ENCODE measurements at regions not wholly inside any gene's neighbourhood (a gene's known extent, or its start where the extent isn't known, plus 50 kb on each side); places are given as distances from the start of the nearest gene placed in this dataset.
A peak's percentile ranks its signal among the peaks of the same experiment; 100 is the strongest.
"Not testable (repeated sequence)": the region's sequence is repeated elsewhere in the genome, so short reads cannot be mapped to it uniquely, and the experiment has no call there.

GRCh38 chr10:2529945-2530344 is 537.4 kb upstream of the PFKP start:
- Histone ChIP-seq H3K36me3 (replicated peaks; ENCODE audit: insufficient read depth, low read depth) (no peaks in the 10 kb centered on the region), H3K27ac (no peak overlapping the region), H3K79me2 (no peaks in the 10 kb centered on the region), H3K4me1 (ENCODE audit: insufficient read depth) (no peaks in the 10 kb centered on the region), H3K9me2 (replicated peaks; ENCODE audit: insufficient read depth) (no peaks in the 10 kb centered on the region), H3K4me3 (no peak overlapping the region), H3K4me2 (no peak overlapping the region), H2AFZ (no peak overlapping the region), H4K20me1 (ENCODE audit: insufficient read depth, poor library complexity, severe bottlenecking) (no peaks in the 10 kb centered on the region), H3K27me3 (no peaks in the 10 kb centered on the region), H3K9me3 (ENCODE audit: low read depth) (no peaks in the 10 kb centered on the region)
- no peak for DNase-seq (ENCODE audit: low spot score)
- TF ChIP-seq CTCF (IDR thresholded peaks at IDR 0.05; ENCODE audit: poor library complexity) (no peak), EZH2phosphoT487 (IDR thresholded peaks at IDR 0.05; ENCODE audit: low read depth, severe bottlenecking, unreplicated experiment) (no peak), EZH2 (IDR thresholded peaks at IDR 0.05; ENCODE audit: borderline replicate concordance) (no peak)
- WGBS (ENCODE audit: low lambda C conversion rate, missing lambda C conversion rate): 55% methylated on average over 5 of the region's 5 CpGs

GRCh38 chr10:2525781-2526180 is 541.6 kb upstream of the PFKP start:
- no peaks in the 10 kb centered on the region for H3K27me3 ChIP-seq
- H3K4me1 ChIP-seq (ENCODE audit: insufficient read depth): no peaks in the 10 kb centered on the region
- WGBS (ENCODE audit: low lambda C conversion rate, missing lambda C conversion rate): 92% methylated on average over 10 of the region's 12 CpGs

GRCh38 chr10:2519139-2519538 is 548.2 kb upstream of the PFKP start:
- Histone ChIP-seq H3K27ac (no peak overlapping the region), H4K20me1 (ENCODE audit: insufficient read depth, poor library complexity, severe bottlenecking) (no peaks in the 10 kb centered on the region), H3K9me3 (ENCODE audit: low read depth) (no peaks in the 10 kb centered on the region), H3K4me1 (ENCODE audit: insufficient read depth) (no peaks in the 10 kb centered on the region), H2AFZ (no peak overlapping the region), H3K27me3 (no peaks in the 10 kb centered on the region), H3K4me3 (no peak overlapping the region), H3K4me2 (no peak overlapping the region), H3K79me2 (no peaks in the 10 kb centered on the region), H3K9me2 (replicated peaks; ENCODE audit: insufficient read depth) (no peaks in the 10 kb centered on the region), H3K36me3 (replicated peaks; ENCODE audit: insufficient read depth, low read depth) (no peaks in the 10 kb centered on the region)
- no peak for DNase-seq (ENCODE audit: low spot score)
- 87% methylated on average over 8 of the region's 8 CpGs for WGBS (ENCODE audit: low lambda C conversion rate, missing lambda C conversion rate)
- TF ChIP-seq CTCF (IDR thresholded peaks at IDR 0.05; ENCODE audit: poor library complexity): no peak
- no peak for TF ChIP-seq EZH2phosphoT487 (IDR thresholded peaks at IDR 0.05; ENCODE audit: low read depth, severe bottlenecking, unreplicated experiment)
- no peak for TF ChIP-seq EZH2 (IDR thresholded peaks at IDR 0.05; ENCODE audit: borderline replicate concordance)

More at GRCh38 chr10:2525781-2526180, 541.6 kb upstream of the PFKP start:
- no peaks in the 10 kb centered on the region for H4K20me1 ChIP-seq (ENCODE audit: insufficient read depth, poor library complexity, severe bottlenecking)
- H3K27ac ChIP-seq: no peak overlapping the region
- H3K9me2 ChIP-seq (replicated peaks; ENCODE audit: insufficient read depth): no peaks in the 10 kb centered on the region
- no peaks in the 10 kb centered on the region for H3K9me3 ChIP-seq (ENCODE audit: low read depth)
- no peak overlapping the region for H3K4me3 ChIP-seq
- H3K4me2 ChIP-seq: no peak overlapping the region
- no peaks in the 10 kb centered on the region for H3K36me3 ChIP-seq (replicated peaks; ENCODE audit: insufficient read depth, low read depth)
- no peak for DNase-seq (ENCODE audit: low spot score)
- H3K79me2 ChIP-seq: no peaks in the 10 kb centered on the region
- TF ChIP-seq EZH2phosphoT487 (IDR thresholded peaks at IDR 0.05; ENCODE audit: low read depth, severe bottlenecking, unreplicated experiment): no peak
- TF ChIP-seq EZH2 (IDR thresholded peaks at IDR 0.05; ENCODE audit: borderline replicate concordance): no peak
- TF ChIP-seq CTCF (IDR thresholded peaks at IDR 0.05; ENCODE audit: poor library complexity): no peak
- H2AFZ ChIP-seq: no peak overlapping the region

GRCh38 chr10:2509081-2509531 is 558.2 kb upstream of the PFKP start:
- Histone ChIP-seq H3K9me2 (replicated peaks; ENCODE audit: insufficient read depth) (no peaks in the 10 kb centered on the region), H4K20me1 (ENCODE audit: insufficient read depth, poor library complexity, severe bottlenecking) (no peaks in the 10 kb centered on the region), H2AFZ (no peak overlapping the region), H3K4me2 (no peak overlapping the region), H3K36me3 (replicated peaks; ENCODE audit: insufficient read depth, low read depth) (no peaks in the 10 kb centered on the region), H3K79me2 (no peaks in the 10 kb centered on the region), H3K4me3 (no peak overlapping the region), H3K27ac (no peak overlapping the region), H3K9me3 (ENCODE audit: low read depth) (no peaks in the 10 kb centered on the region), H3K27me3 (no peaks in the 10 kb centered on the region), H3K4me1 (ENCODE audit: insufficient read depth) (no peaks in the 10 kb centered on the region)
- TF ChIP-seq EZH2 (IDR thresholded peaks at IDR 0.05; ENCODE audit: borderline replicate concordance): no peak
- TF ChIP-seq CTCF (IDR thresholded peaks at IDR 0.05; ENCODE audit: poor library complexity): no peak
- TF ChIP-seq EZH2phosphoT487 (IDR thresholded peaks at IDR 0.05; ENCODE audit: low read depth, severe bottlenecking, unreplicated experiment): no peak
- whole genome bisulfite sequencing (ENCODE audit: low lambda C conversion rate, missing lambda C conversion rate): 65% methylated on average over 4 of the region's 4 CpGs
- peak; percentile 18 for DNase-seq (ENCODE audit: low spot score)

- H4K20me1 ChIP-seq (ENCODE audit: insufficient read depth, poor library complexity, severe bottlenecking); H3K4me2 ChIP-seq; H3K27ac ChIP-seq; H3K9me2 ChIP-seq (replicated peaks; ENCODE audit: insufficient read depth); DNase-seq (ENCODE audit: low spot score); H3K79me2 ChIP-seq; H3K36me3 ChIP-seq (replicated peaks; ENCODE audit: insufficient read depth, low read depth); H3K9me3 ChIP-seq (ENCODE audit: low read depth); H3K4me3 ChIP-seq; H2AFZ ChIP-seq; H3K4me1 ChIP-seq (ENCODE audit: insufficient read depth); H3K27me3 ChIP-seq: not testable (repeated sequence)
- 91% methylated on average over 25 of the region's 58 CpGs for WGBS (ENCODE audit: low lambda C conversion rate, missing lambda C conversion rate)
These were observed 565.9 kb upstream of the PFKP start for GRCh38 chr10:2501366-2501940.
